B cell (primary cell): ENCODE measurements at regions not wholly inside any gene's neighbourhood (a gene's known extent, or its start where the extent isn't known, plus 50 kb on each side); places are given as distances from the start of the nearest gene placed in this dataset.

Experiments
- EZH2 ChIP-seq: IDR thresholded peaks from 2 replicates; pipeline ENCODE4 v1.6.1; 2012; ENCODE audit warnings: borderline replicate concordance, low read depth, mild to moderate bottlenecking, moderate library complexity, low read length; ENCODE audit not compliant: insufficient read depth, poor library complexity, severe bottlenecking
- TF ChIP-seq, protein P1 (sequence below): fragments of 200-600 bp; IDR thresholded peaks from one replicate; pipeline ENCODE4 v1.8.0; 2022; ENCODE audit warnings: antibody characterized with exemption, mild to moderate bottlenecking

DNA sequence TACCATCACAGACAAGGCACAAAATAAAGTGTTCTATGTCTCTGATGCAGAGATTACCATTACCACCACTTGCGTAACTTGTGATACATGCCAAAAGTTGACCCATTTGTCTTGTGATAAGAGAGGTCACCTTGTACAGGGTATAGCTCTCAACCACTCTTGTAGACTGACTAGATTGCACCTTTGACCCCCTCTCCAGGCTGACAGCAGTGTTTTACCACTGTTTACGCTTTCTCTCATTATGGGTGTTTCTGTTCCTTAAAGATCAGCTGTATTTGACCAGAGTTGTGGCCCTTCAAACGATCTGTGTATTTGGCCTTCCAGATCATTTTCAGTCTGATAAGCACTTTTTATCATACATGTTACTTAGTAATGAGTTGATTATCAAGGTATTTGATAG lies 215.7 kb upstream of the HNMT start:
- TF ChIP-seq, protein P1, sequence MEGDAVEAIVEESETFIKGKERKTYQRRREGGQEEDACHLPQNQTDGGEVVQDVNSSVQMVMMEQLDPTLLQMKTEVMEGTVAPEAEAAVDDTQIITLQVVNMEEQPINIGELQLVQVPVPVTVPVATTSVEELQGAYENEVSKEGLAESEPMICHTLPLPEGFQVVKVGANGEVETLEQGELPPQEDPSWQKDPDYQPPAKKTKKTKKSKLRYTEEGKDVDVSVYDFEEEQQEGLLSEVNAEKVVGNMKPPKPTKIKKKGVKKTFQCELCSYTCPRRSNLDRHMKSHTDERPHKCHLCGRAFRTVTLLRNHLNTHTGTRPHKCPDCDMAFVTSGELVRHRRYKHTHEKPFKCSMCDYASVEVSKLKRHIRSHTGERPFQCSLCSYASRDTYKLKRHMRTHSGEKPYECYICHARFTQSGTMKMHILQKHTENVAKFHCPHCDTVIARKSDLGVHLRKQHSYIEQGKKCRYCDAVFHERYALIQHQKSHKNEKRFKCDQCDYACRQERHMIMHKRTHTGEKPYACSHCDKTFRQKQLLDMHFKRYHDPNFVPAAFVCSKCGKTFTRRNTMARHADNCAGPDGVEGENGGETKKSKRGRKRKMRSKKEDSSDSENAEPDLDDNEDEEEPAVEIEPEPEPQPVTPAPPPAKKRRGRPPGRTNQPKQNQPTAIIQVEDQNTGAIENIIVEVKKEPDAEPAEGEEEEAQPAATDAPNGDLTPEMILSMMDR: no peak
- TF ChIP-seq EZH2: no peak
